Natural killer cell (primary cell): ENCODE measurements at regions not wholly inside any gene's neighbourhood (a gene's known extent, or its start where the extent isn't known, plus 50 kb on each side); places are given as distances from the start of the nearest gene placed in this dataset.

Experiments used
- ATAC-seq, 3 donors: fragments of 150-1000 bp in 2 of 3; fragments of 200-7000 bp in 1 of 3; cut with Tn5 transposase; 1 replicate in 1 of 3; 2 replicates in 2 of 3; pipeline ENCODE4 v1.10.0; 2021; ENCODE audit warnings: mild to moderate bottlenecking in 2 of 3, moderate library complexity in 2 of 3
- DNase-seq, 2 donors: peaks; one replicate each; pipeline versions ENCODE4 v3.0.0 to v3.0.0-alpha.2; 2013 to 2021; ENCODE audit warnings: mixed read lengths in 1 of 2
- H3K27ac ChIP-seq: one replicate; pipeline ENCODE4 v1.5.1; 2013; ENCODE audit warnings: mild to moderate bottlenecking, low read length
- H3K27me3 ChIP-seq: one replicate; pipeline ENCODE4 v1.6.1; 2013; ENCODE audit warnings: low read length; ENCODE audit not compliant: control insufficient read depth, insufficient read depth
- H3K36me3 ChIP-seq: one replicate; pipeline ENCODE4 v1.6.1; 2013; ENCODE audit warnings: low read length; ENCODE audit not compliant: control insufficient read depth, insufficient read depth
- H3K4me1 ChIP-seq: one replicate; pipeline ENCODE4 v1.6.1; 2013; ENCODE audit warnings: low read length; ENCODE audit not compliant: control insufficient read depth, insufficient read depth
- H3K4me3 ChIP-seq: one replicate; pipeline ENCODE4 v1.5.1; 2013; ENCODE audit warnings: low read length
- H3K9me3 ChIP-seq: one replicate; pipeline ENCODE4 v1.6.1; 2013; ENCODE audit warnings: low read length; ENCODE audit not compliant: control insufficient read depth, insufficient read depth
- H3K27ac Mint-ChIP-seq, 2 donors: one replicate each; pipeline ENCODE4 v1.8.0; 2022; ENCODE audit warnings: mild to moderate bottlenecking in 2 of 2, mixed read lengths in 2 of 2, moderate library complexity in 1 of 2
- H3K27me3 Mint-ChIP-seq, 2 donors: one replicate each; pipeline ENCODE4 v1.8.0; 2022; ENCODE audit warnings: low read depth in 2 of 2, mixed read lengths in 2 of 2
- H3K36me3 Mint-ChIP-seq: one replicate; pipeline ENCODE4 v1.8.0; 2022; ENCODE audit warnings: mixed read lengths
- H3K4me1 Mint-ChIP-seq, 2 donors: one replicate each; pipeline ENCODE4 v1.8.0; 2022; ENCODE audit warnings: mixed read lengths in 2 of 2
- H3K4me3 Mint-ChIP-seq: one replicate; pipeline ENCODE4 v1.8.0; 2022; ENCODE audit warnings: mild to moderate bottlenecking, moderate library complexity, mixed read lengths
- H3K9me3 Mint-ChIP-seq, 2 donors: one replicate each; pipeline ENCODE4 v1.8.0; 2022; ENCODE audit warnings: mixed read lengths in 2 of 2
- CTCF ChIP-seq: fragments of 200-600 bp; IDR thresholded peaks from one replicate; pipeline ENCODE4 v1.8.0; 2022; ENCODE audit warnings: antibody characterized with exemption
- whole genome bisulfite sequencing: methylation state at CpG from one replicate; pipeline ENCODE4 v1.1.7; 2013; ENCODE audit warnings: missing lambda C conversion rate; ENCODE audit not compliant: insufficient coverage; 5-methylcytosine and 5-hydroxymethylcytosine counted together
- intact Hi-C: fragments of 100-400 bp; cut with micrococcal nuclease; formaldehyde crosslinking; loops from one replicate; pipeline ENCODE4 v1.14.2; 2022

- Mint-ChIP-seq H3K4me3 (no peak overlapping the region), H3K4me1 (no peaks in the 10 kb centered on the region), H3K27ac (no peak overlapping the region), H3K36me3 (no peaks in the 10 kb centered on the region), H3K27me3 (no peaks in the 10 kb centered on the region), H3K9me3 (no peaks in the 10 kb centered on the region)
- DNase-seq, result no peak
- no peak for TF ChIP-seq CTCF
- ATAC-seq, result no peak
- 89% methylated on average over 11 of the region's 11 CpGs for WGBS
- no peaks in the 10 kb centered on the region for H3K36me3 ChIP-seq
- H3K9me3 ChIP-seq, result no peaks in the 10 kb centered on the region
- no peak overlapping the region for H3K27ac ChIP-seq
- no peak overlapping the region for H3K4me3 ChIP-seq
- intact Hi-C loops, result no loop called here
- no peaks in the 10 kb centered on the region for H3K27me3 ChIP-seq
- H3K4me1 ChIP-seq, result no peaks in the 10 kb centered on the region
Measured at GRCh38 chr2:121045245-121045644, 239.8 kb downstream of the TFCP2L1 start.

- no peaks in the 10 kb centered on the region for H3K27me3 Mint-ChIP-seq
- no peak for DNase-seq
- TF ChIP-seq CTCF, result no peak
- H3K27ac Mint-ChIP-seq, result no peak overlapping the region
- Histone ChIP-seq H3K4me1 (no peaks in the 10 kb centered on the region), H3K27ac (no peak overlapping the region), H3K4me3 (no peak overlapping the region), H3K36me3 (no peaks in the 10 kb centered on the region), H3K27me3 (no peaks in the 10 kb centered on the region), H3K9me3 (no peaks in the 10 kb centered on the region)
- intact Hi-C loops, result no loop called here
- H3K36me3 Mint-ChIP-seq, result no peaks in the 10 kb centered on the region
- ATAC-seq, result no peak
- no peaks in the 10 kb centered on the region for H3K9me3 Mint-ChIP-seq
- 83% methylated on average over 3 of the region's 4 CpGs for WGBS
- no peaks in the 10 kb centered on the region for H3K4me1 Mint-ChIP-seq
- H3K4me3 Mint-ChIP-seq, result no peak overlapping the region
Measured at GRCh38 chr2:121046335-121046734, 238.7 kb downstream of the TFCP2L1 start.

- Mint-ChIP-seq H3K9me3 (no peaks in the 10 kb centered on the region), H3K27ac (no peak overlapping the region), H3K36me3 (no peaks in the 10 kb centered on the region), H3K4me1 (no peaks in the 10 kb centered on the region), H3K4me3 (no peak overlapping the region), H3K27me3 (no peaks in the 10 kb centered on the region)
- Histone ChIP-seq H3K4me3 (no peak overlapping the region), H3K4me1 (no peaks in the 10 kb centered on the region), H3K27ac (no peak overlapping the region), H3K9me3 (no peaks in the 10 kb centered on the region), H3K36me3 (no peaks in the 10 kb centered on the region), H3K27me3 (no peaks in the 10 kb centered on the region)
- intact Hi-C loops, result no loop called here
- DNase-seq (no peak), ATAC-seq (no peak)
- no peak for TF ChIP-seq CTCF
- 86% methylated on average over 4 of the region's 4 CpGs for WGBS
Measured at GRCh38 chr2:121047383-121047782, 237.6 kb downstream of the TFCP2L1 start.

- TF ChIP-seq CTCF, result no peak
Measured at GRCh38 chr2:121049131-121049530, 235.9 kb downstream of the TFCP2L1 start.

More at GRCh38 chr2:121049131-121049530, 235.9 kb downstream of the TFCP2L1 start:
- ATAC-seq, result no peak
- intact Hi-C loops, result no loop called here
- Histone ChIP-seq H3K27me3 (no peaks in the 10 kb centered on the region), H3K4me1 (no peaks in the 10 kb centered on the region), H3K36me3 (no peaks in the 10 kb centered on the region), H3K9me3 (no peaks in the 10 kb centered on the region), H3K27ac (no peak overlapping the region), H3K4me3 (no peak overlapping the region)
- DNase-seq, result no peak
- H3K27ac Mint-ChIP-seq, result no peak overlapping the region
- 96% methylated on average over 2 of the region's 2 CpGs for WGBS
- no peaks in the 10 kb centered on the region for H3K36me3 Mint-ChIP-seq
- H3K4me1 Mint-ChIP-seq, result no peaks in the 10 kb centered on the region
- no peaks in the 10 kb centered on the region for H3K9me3 Mint-ChIP-seq
- no peak overlapping the region for H3K4me3 Mint-ChIP-seq
- H3K27me3 Mint-ChIP-seq, result no peaks in the 10 kb centered on the region
